AG04450 (cell line): ENCODE measurements at regions not wholly inside any gene's neighbourhood (a gene's known extent, or its start where the extent isn't known, plus 50 kb on each side); places are given as distances from the start of the nearest gene placed in this dataset. TPM values are rescaled to one million over a fixed set of nuclear protein-coding genes. Genes with fewer than 3 reads are reported as not detected.

Source experiments
- CTCF ChIA-PET: fragments of 300-600, 350-600 bp; formaldehyde crosslinking; extraction: SDS; loops from one replicate; lab custom pipeline; 2022; ENCODE audit warnings: antibody characterized with exemption, inconsistent platforms; lab: Charles Lee
- POLR2A ChIA-PET: fragments of 350-600 bp; formaldehyde crosslinking; extraction: SDS; loops from one replicate; lab custom pipeline; 2021; ENCODE audit warnings: antibody characterized with exemption, inconsistent platforms; lab: Yijun Ruan, JAX
- DNase-seq: peaks from one replicate; pipeline ENCODE4 v3.0.0-alpha.2; 2011; ENCODE audit warnings: low read depth, low spot score
- H3K27ac ChIP-seq: one replicate; pipeline ENCODE4 v1.5.1; 2012; ENCODE audit warnings: low read depth, low read length, control low read depth
- H3K27me3 ChIP-seq: one replicate; pipeline ENCODE4 v1.6.0; 2012; ENCODE audit warnings: low read length; ENCODE audit not compliant: control insufficient read depth, insufficient read depth
- H3K4me3 ChIP-seq: 2 replicates; pipeline ENCODE4 v1.5.1; 2011; ENCODE audit warnings: mild to moderate bottlenecking, low read depth, low read length, control low read depth
- H3K9me3 ChIP-seq: 2 replicates; pipeline ENCODE4 v1.5.1; 2012; ENCODE audit warnings: low read length; ENCODE audit not compliant: control insufficient read depth, insufficient read depth
- small RNA-seq: library from RNA; depleted of rRNA; stranded (forward); fragments of <200 nt; gene quantifications from one replicate; pipeline ENCODE3, GENCODE V24; 2012; ENCODE audit warnings: low read depth; ENCODE audit not compliant: insufficient read length
- TF ChIP-seq, protein P1 (sequence below): IDR thresholded peaks from 2 replicates; pipeline ENCODE4 v1.5.1; 2011; ENCODE audit warnings: low read depth, low read length, control low read depth, inconsistent platforms

DNA sequence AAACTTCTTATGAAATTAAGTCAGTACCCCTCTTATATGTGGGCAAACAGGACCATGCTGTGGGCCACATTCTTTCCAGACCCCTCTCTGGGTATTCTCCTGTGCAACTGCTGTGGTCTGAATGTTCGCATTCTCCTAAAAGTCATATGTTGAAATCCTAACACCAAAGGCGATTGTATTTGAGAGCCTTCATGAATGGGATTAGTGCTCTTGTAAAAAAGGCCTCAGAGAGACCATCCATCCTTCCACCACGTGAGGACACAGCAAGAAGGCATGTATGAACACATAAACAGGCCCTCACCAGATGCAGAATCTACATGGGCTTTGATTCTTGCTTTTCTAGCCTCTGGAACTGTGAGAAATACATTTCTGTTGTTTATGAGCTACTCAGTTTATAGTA is 68.0 kb upstream of the NAALADL2 start:
- Histone ChIP-seq H3K27me3 (no peaks in the 10 kb centered on the region), H3K9me3 (no peaks in the 10 kb centered on the region), H3K4me3 (no peak overlapping the region), H3K27ac (no peak overlapping the region)
- DNase-seq: no peak
- ChIA-PET CTCF (no interaction called here), POLR2A (no interaction called here)
- TF ChIP-seq, protein P1, sequence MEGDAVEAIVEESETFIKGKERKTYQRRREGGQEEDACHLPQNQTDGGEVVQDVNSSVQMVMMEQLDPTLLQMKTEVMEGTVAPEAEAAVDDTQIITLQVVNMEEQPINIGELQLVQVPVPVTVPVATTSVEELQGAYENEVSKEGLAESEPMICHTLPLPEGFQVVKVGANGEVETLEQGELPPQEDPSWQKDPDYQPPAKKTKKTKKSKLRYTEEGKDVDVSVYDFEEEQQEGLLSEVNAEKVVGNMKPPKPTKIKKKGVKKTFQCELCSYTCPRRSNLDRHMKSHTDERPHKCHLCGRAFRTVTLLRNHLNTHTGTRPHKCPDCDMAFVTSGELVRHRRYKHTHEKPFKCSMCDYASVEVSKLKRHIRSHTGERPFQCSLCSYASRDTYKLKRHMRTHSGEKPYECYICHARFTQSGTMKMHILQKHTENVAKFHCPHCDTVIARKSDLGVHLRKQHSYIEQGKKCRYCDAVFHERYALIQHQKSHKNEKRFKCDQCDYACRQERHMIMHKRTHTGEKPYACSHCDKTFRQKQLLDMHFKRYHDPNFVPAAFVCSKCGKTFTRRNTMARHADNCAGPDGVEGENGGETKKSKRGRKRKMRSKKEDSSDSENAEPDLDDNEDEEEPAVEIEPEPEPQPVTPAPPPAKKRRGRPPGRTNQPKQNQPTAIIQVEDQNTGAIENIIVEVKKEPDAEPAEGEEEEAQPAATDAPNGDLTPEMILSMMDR: no peak

DNA sequence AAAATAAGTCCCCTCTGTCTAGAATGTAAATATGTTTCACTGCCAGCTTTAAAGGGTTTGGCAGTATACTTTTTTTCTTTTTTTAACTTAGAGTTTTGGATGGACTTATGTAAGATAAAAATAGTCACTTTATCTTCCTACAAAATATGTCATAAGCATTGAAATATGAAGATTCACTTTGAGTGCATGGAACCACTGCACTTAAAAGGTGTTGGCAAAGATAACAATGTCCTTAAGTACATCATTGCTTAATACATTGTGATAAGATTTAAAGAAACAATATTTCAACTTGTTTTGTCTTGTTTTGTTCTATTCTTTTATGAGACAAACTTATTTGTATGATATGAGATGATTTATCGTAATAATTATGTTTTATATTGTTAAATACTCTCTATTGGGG is 66.3 kb upstream of the NAALADL2 start:
- CTCF ChIA-PET: no interaction called here
- TF ChIP-seq, protein P1: no peak
- POLR2A ChIA-PET: no interaction called here
- Histone ChIP-seq H3K9me3 (no peaks in the 10 kb centered on the region), H3K27me3 (no peaks in the 10 kb centered on the region), H3K4me3 (no peak overlapping the region), H3K27ac (no peak overlapping the region)
- DNase-seq: no peak

Small RNAs in the stretch of these regions (small RNA-seq; reads per million reads assigned to genes)
- gene RN7SKP40: not detected
